GM12873 (cell line): ENCODE measurements at regions not wholly inside any gene's neighbourhood (a gene's known extent, or its start where the extent isn't known, plus 50 kb on each side); places are given as distances from the start of the nearest gene placed in this dataset.

Source experiments
- TF ChIP-seq, protein P1 (sequence below): IDR thresholded peaks from 2 replicates; pipeline ENCODE4 v1.5.1; 2012; ENCODE audit warnings: low read depth, mild to moderate bottlenecking, moderate library complexity, low read length, control low read depth; ENCODE audit not compliant: insufficient read depth; ENCODE audit errors: missing control alignments

DNA sequence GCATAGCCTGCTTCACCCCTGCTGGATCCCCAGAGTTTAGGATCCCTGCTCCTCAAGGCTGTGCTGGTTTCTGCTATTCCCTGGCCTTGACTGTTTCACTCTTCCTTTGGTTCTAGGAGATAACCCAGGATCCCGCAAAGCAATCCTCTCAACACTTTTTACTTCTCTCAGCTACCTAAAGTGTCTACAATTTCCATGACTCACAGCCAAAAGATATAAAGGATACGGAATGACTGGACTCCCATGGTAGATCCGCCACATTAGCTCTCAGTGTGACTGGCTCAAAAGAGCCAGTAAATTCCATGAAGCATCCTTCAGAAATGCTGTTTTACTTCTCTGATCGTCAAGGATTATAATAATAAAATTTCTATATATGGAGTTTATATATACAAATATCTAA lies 66.3 kb upstream of the TMEM164 start:
- TF ChIP-seq, protein P1, sequence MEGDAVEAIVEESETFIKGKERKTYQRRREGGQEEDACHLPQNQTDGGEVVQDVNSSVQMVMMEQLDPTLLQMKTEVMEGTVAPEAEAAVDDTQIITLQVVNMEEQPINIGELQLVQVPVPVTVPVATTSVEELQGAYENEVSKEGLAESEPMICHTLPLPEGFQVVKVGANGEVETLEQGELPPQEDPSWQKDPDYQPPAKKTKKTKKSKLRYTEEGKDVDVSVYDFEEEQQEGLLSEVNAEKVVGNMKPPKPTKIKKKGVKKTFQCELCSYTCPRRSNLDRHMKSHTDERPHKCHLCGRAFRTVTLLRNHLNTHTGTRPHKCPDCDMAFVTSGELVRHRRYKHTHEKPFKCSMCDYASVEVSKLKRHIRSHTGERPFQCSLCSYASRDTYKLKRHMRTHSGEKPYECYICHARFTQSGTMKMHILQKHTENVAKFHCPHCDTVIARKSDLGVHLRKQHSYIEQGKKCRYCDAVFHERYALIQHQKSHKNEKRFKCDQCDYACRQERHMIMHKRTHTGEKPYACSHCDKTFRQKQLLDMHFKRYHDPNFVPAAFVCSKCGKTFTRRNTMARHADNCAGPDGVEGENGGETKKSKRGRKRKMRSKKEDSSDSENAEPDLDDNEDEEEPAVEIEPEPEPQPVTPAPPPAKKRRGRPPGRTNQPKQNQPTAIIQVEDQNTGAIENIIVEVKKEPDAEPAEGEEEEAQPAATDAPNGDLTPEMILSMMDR = no peak

DNA sequence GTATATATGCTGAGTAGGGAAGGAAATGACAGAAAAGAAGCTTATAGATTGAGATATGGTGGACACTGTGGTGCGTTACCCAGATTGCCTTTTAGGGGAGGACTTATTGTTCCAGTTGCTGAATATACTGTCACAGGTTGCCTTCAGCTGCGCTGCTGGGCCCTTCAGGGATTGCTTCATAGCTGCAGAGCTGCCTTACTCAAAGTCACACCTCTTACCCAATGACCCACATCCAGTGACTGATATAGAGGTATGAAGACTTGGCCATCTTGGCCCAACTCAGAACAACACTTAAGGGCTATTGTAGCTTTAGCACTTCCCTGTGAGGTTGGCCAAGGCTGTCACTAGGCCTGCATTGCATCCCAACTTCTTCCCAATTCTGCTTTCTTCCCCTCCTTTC lies 63.4 kb upstream of the TMEM164 start:
- TF ChIP-seq, protein P1 = no peak

DNA sequence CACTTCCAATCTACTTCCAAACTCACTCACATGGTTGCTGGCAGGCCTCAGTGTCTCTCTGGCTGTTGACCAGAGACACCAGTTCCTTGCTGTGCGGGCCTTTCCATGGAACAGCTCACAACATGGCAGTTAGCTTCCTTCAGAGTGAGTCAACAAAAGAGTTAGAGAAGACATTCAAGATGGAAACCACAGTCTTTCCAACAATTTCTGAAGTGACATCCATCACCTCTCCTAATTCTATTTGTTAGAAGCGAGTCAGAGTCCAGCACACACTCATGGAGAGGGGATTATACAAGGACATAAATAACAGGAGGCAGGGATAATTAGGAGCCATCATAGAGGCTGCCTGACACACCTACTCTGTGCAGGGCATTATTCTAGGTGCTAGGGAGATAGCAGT lies 62.5 kb upstream of the TMEM164 start:
- TF ChIP-seq, protein P1 = no peak

DNA sequence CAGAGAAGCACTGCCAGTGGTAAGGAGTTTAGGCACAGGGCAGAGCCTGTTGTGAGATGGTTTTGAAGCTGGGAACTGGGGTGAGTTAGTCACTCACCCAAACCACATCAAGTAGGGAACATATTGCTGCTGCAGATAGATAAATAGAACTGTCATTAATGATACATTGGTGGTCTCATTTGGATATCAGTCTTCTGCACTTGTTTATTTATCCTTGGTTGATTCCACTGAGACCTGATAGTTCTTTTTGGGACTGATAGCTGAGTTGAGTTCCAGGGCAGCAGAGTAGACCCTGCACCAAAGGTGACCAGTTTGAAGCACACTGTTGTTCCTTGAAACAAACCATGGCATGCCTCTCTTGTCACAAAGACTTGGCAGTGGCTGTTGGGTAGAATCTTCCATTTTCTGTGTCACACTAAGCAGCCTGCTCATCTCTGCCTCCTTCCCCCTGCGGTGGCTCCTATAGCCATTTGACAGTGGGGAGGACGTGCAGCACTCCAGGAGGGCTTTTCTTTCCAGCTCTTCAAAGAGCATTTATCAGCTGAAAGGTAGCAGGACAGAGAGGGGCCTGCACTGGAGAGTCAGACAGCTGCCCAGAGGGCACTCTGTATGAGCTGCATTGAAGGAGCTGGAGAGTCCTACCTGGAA lies 59.7 kb upstream of the TMEM164 start:
- TF ChIP-seq, protein P1 = no peak

DNA sequence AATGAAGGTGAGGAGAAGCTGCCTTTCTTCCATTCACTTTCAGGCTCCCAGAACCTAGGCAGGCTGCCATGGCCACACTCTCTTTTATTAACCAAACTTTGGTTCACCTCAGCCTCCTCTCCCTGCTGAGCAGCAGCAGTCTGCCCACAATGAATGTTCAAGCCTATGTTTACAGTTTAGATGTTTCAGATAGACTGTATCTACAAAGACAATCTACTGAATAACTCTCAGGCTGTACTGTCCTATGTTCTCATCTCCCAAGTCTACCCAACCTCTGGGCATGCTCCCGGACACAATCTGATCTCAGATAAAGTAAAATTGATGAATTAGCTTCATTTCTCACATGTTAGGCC lies 59.2 kb upstream of the TMEM164 start:
- TF ChIP-seq, protein P1 = no peak

DNA sequence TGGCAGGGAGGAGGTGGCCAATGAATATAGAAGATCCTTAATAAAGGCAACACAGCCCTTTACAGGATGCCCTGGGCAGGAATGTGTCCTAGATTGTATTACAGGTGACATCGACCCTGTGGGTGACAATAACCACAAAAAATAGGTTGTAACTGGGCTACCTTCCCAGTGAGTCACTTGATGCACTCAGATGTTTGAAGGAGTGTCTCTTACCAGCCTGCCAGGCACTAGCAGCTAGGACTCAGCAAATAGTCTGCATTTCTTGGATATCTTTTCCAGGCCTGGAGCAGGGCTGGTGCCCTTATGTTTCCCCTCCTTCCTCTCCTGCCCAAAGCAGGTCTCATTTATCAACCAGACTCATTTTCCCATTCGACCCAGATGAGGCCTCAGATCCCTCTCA lies 50.9 kb upstream of the TMEM164 start:
- TF ChIP-seq, protein P1 = no peak

DNA sequence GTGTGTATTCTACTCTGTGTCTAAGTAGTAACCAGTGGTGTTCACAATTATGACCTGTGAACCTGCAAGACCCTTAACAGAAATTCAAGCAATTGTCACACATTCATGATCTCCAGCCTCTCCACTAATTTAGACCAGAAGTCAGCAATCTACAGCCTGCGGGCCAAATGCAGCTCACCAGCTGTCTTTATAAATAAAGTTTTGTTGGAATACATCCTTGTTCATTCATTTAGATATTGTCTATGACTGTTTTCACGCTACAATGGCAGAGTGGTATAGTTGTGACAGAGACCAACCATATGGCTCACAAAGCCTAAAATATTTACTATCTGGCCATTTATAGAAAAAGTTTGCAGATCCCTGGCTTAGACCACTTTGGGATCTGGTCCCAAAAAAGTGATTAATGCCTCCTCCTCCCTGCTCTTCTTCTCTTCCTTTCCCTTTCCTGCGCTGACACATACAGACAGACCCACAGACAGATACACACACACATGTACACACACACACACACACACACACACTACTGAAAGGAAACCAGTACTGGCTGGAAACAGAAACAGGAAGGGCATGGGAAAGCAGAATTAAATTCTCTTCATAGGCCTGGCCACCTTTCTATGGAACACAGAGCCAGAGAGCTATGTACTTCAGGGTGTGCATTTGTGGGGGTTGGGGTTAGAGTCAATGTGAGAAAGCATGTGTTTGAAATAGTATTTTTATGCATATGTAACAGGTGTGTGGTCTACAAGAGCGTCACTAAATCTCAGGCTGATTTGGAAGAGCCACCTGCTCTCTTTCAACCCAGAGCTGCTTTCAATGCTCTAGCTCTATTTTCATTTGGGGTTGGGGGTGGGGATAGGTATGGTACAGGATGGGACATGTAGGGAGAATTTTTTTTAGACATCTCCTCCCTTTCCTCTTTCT lies 49.7 kb upstream of the TMEM164 start:
- TF ChIP-seq, protein P1 = no peak
